ENCODE measurements at regions not wholly inside any gene's neighbourhood (a gene's known extent, or its start where the extent isn't known, plus 50 kb on each side); places are given as distances from the start of the nearest gene placed in this dataset.

GRCh38 chr10:34022195-34022594 lies 687.7 kb upstream of the NRP1 start:
- TF ChIP-seq CTCF (conservative IDR thresholded peaks at IDR 0.05; ENCODE audit: low read length) = no peak
- no peak for TF ChIP-seq EZH2phosphoT487 (IDR thresholded peaks at IDR 0.05; ENCODE audit: borderline replicate concordance)
